ENCODE measurements at regions not wholly inside any gene's neighbourhood (a gene's known extent, or its start where the extent isn't known, plus 50 kb on each side); places are given as distances from the start of the nearest gene placed in this dataset.

DNA sequence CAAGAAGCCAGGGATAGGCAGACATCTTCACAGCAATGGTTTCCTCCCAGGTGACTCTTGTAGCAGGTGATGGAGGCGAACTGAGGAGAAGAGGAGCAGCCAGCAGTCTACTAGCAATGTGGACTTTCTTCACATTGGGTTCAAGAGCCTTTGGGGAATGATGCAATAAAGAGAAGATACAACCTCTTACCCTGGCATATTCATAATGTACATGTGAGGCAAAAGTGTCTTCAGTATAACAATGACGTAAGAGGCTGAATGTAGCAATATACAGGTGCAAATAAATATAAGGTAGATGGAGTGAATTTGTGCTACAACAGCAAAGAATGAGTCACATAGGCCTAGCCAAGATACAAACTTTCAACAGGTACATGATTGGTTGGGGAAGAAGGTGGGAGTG is 70.9 kb upstream of the SOX9 start:
- intact Hi-C loops (cut with DNase I), result no loop called here
- DNase-seq (ENCODE audit: low spot score), result no peak

DNA sequence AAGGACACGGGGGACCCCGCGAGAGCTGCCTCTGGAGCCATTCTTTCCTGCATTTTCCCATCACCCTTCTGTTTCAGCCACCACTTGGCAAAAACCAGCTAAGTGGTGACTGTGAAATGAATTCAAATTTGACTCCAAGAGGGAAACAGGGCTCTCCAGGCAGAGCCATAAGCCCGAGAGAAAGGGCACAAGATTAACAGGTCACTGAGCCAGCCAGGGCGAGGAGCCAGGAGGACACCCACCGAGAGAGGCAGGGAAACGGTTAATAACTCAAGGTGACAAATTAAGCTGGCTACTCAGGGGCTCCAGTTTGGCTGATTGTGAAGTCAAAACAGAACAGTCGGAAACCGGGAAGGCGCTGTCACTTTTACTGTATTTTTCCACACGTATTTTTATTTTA is 67.8 kb upstream of the SOX9 start:
- intact Hi-C loops (cut with DNase I), result no loop called here
- no peak for DNase-seq (ENCODE audit: low spot score)

DNA sequence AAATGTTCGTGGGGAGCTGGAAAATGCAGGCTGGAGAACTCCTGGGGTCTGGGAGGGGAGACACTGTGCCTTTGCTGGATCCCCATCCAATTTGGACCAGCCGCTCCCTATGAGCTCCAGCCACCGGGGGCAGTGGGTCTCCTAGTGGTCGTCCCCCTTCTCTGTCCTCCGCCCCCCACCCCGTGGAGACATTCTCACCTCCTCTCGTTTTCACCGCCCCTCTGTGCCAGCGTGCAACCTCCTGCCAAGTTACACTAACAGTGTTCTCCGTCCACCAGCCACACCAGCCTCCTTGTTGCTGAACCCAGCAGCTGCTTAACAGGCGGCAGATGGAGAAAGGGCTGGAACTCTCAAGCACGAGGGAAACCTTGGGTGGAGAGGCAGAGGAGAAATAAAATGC is 67.4 kb upstream of the SOX9 start:
- intact Hi-C loops (cut with DNase I), result no loop called here

DNA sequence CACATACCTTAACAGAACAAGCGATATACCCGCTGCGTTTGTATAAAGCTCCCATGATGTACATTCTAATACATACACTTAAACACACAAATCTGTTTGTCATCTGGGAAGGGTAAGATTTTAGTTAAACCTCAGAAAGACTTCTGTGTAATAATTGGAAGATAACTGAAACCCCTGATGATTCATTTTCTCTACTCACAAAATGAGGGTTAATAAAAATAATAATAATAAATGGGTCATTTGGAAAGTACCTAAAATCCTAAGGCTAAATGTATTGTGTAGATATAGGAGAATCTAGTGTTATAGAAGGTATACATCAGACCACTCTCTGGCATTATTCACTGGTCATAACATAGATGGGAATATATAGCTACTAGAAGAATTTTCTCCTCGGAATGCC is 64.7 kb upstream of the SOX9 start:
- intact Hi-C loops (cut with DNase I), result no loop called here
- DNase-seq (ENCODE audit: low spot score), result no peak

More for the DNA sequence above, 67.4 kb upstream of the SOX9 start:
- no peak for DNase-seq (ENCODE audit: low spot score)

- DNase-seq (ENCODE audit: low spot score), result no peak
- intact Hi-C loops (cut with DNase I), result no loop called here
Observed at GRCh38 chr17:72056727-72057290, 64.0 kb upstream of the SOX9 start.

DNA sequence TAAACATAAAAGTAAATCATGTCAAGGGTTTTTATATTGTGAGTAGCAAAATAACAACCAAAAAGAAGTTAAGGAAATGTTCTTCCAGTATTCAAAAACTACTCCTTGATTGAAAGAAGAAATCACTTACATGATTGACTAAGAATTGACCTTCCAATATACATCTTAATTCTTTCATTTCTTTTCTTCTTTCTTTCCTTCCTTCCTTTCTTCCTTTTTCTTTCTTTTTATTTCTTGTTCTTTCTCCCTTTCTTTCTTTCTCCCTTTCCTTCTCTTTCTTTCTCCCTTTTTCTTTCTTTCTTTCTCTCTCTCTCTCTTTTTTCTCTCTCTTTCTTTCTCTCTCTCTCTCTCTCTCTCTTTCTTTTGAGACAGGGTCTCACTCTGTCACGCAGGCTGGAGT is 60.7 kb upstream of the SOX9 start:
- no peak for DNase-seq (ENCODE audit: low spot score)
- intact Hi-C loops (cut with DNase I), result no loop called here

DNA sequence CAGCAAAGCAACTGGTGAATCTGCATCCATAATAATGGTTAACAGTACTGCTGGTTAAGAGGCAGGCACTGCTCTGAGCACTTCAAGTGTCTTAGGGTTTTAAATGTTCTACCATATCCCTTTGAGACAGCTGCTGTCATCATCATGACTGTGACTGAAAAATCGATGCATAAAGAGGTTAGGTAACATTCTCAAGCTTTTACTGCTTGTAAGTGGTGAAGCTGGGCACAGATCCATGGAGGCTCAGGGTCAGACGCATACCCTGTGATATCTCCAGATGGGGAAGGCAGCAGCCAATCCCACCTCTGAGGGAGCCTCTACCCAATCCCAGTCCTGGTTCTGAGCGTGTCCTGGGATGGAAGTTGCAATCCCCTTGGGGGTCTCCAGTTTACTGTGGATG is 57.6 kb upstream of the SOX9 start:
- intact Hi-C loops (cut with DNase I), result no loop called here
- no peak for DNase-seq (ENCODE audit: low spot score)

DNA sequence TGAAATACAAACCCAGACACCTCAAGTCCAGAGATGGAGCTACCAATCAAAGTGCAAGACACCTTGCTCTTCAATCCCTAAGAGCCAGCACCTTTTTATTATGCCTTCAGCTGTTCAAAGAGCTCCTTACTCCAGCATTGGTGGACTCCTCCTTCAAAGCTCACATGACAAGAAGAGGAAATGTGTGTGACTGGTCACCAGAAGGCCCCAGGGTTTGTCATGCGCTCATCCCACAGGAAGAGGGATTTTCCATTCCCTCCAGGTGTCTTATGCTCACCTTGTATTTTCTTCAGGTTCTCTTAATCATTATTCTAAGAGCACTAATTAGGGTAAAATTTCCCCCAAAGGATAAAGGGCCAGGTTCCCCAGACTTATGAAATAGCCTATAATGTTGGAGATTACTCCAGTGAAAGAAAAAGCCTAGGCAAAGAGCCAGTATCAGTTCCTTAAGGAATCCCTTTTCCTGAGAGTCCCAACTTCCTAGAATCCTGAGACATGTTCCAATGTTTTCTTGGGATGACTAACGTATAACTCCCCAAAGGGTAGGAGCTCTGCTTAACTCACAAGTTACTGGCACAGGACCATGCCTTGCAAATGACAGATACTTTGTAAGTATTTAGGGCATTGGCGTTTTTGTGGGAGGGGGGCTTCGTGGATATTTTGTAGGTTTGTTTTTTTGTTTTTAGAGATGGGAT is 56.9 kb upstream of the SOX9 start:
- DNase-seq (ENCODE audit: low spot score), result no peak
- intact Hi-C loops (cut with DNase I), result no loop called here

DNA sequence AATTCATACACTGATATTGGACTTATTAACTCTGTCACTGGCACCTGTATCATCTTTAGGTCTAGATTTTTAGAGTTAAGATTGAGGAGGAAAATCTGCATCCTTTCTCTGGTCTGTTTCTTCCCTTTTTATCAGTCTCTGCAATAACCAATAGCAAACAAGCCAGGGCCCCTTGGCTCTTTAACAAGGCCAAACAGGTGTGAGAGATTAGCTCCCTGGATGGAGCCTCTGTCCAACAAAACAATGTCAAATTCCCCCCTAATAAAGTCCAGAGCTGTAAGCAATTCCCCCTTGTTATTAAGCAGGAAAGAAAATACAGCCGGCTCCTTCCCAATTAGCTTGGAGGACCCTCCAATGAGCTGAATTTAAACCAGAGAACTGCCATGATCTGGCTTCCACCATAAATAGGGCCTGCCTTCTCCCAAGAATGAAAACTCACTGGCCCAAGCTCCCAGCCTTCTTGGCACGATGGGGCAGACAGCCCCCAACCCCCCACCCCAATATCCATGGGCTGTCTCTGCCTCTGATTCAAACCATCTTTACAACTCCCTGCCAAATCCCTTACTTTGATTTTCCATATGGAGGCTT is 56.1 kb upstream of the SOX9 start:
- no peak for DNase-seq (ENCODE audit: low spot score)
- intact Hi-C loops (cut with DNase I), result no loop called here

GRCh38 chr17:72065556-72065955 is 55.3 kb upstream of the SOX9 start:
- DNase-seq (ENCODE audit: low spot score), result no peak
- intact Hi-C loops (cut with DNase I), result no loop called here

GRCh38 chr17:72068643-72069042 is 52.2 kb upstream of the SOX9 start:
- no peak for DNase-seq (ENCODE audit: low spot score)
- intact Hi-C loops (cut with DNase I), result no loop called here

GRCh38 chr17:72069586-72070202 is 51.1 kb upstream of the SOX9 start:
- no peak for DNase-seq (ENCODE audit: low spot score)
- intact Hi-C loops (cut with DNase I), result no loop called here

All from posterior vena cava (tissue), 2 donors.